HEK293 (cell line): ENCODE measurements at regions not wholly inside any gene's neighbourhood (a gene's known extent, or its start where the extent isn't known, plus 50 kb on each side); places are given as distances from the start of the nearest gene placed in this dataset.

Experiments used
- CTCF ChIA-PET: fragments of 350-600 bp; formaldehyde crosslinking; extraction: SDS; loops from one replicate; lab custom pipeline; 2021; ENCODE audit warnings: antibody characterized with exemption; lab: Yijun Ruan, JAX
- POLR2A ChIA-PET: fragments of 300-600 bp; formaldehyde crosslinking; extraction: SDS; loops from one replicate; lab custom pipeline; 2020; ENCODE audit warnings: antibody characterized with exemption, inconsistent platforms; lab: Yijun Ruan, JAX
- H3K27ac ChIP-seq: fragments of 200-500 bp; sonication (Bioruptor generic); 2 replicates; pipeline ENCODE4 v1.5.1; 2014; ENCODE audit warnings: low read depth, low read length, control low read depth, inconsistent platforms; ENCODE audit errors: extremely low read depth
- H3K36me3 ChIP-seq, 2 experiments: fragments of 200-500 bp in 1 of 2; sonication (Bioruptor generic) in 1 of 2; 1 replicate in 1 of 2; 2 replicates in 1 of 2; pipeline ENCODE4 v1.5.1; 2014 to 2017; ENCODE audit warnings: inconsistent platforms in 2 of 2, low read length in 2 of 2; ENCODE audit not compliant: control insufficient read depth in 2 of 2, insufficient read depth in 1 of 2
- H3K4me1 ChIP-seq: fragments of 200-500 bp; sonication (Bioruptor generic); 2 replicates; pipeline ENCODE4 v1.5.1; 2014; ENCODE audit warnings: mild to moderate bottlenecking, low read length, inconsistent platforms; ENCODE audit not compliant: control insufficient read depth, insufficient read depth
- H3K4me3 ChIP-seq: 2 replicates; pipeline ENCODE4 v1.5.1; 2011; ENCODE audit warnings: low read depth, mild to moderate bottlenecking, control low read depth, low read length, moderate library complexity
- H3K9me3 ChIP-seq: fragments of 200-500 bp; sonication (Bioruptor generic); 2 replicates; pipeline ENCODE4 v1.5.1; 2014; ENCODE audit warnings: low read depth, low read length, inconsistent platforms; ENCODE audit not compliant: control insufficient read depth, insufficient read depth
- AEBP2 ChIP-seq: fragments of 450-650 bp; formaldehyde crosslinking; IDR thresholded peaks from 2 replicates; pipeline ENCODE4 v1.5.1; 2016; ENCODE audit warnings: missing biosample characterization, missing genetic modification characterization, borderline replicate concordance
- GLIS1 ChIP-seq: fragments of 450-650 bp; formaldehyde crosslinking; IDR thresholded peaks from 2 replicates; pipeline ENCODE4 v1.5.1; 2016; ENCODE audit warnings: missing biosample characterization, missing genetic modification characterization
- GLIS2 ChIP-seq: fragments of 450-650 bp; formaldehyde crosslinking; IDR thresholded peaks from 2 replicates; pipeline ENCODE4 v1.5.1; 2016; ENCODE audit warnings: missing biosample characterization, missing genetic modification characterization
- KLF7 ChIP-seq: fragments of 450-650 bp; formaldehyde crosslinking; IDR thresholded peaks from 2 replicates; pipeline ENCODE4 v1.5.1; 2016; ENCODE audit warnings: missing biosample characterization, missing genetic modification characterization, borderline replicate concordance
- PRDM4 ChIP-seq: fragments of 450-650 bp; formaldehyde crosslinking; IDR thresholded peaks from 2 replicates; pipeline ENCODE4 v1.5.1; 2017; ENCODE audit warnings: missing biosample characterization, missing genetic modification characterization
- PRDM6 ChIP-seq: fragments of 450-650 bp; formaldehyde crosslinking; IDR thresholded peaks from 2 replicates; pipeline ENCODE4 v1.5.1; 2017; ENCODE audit warnings: missing biosample characterization, missing genetic modification characterization
- ZBTB21 ChIP-seq: fragments of 450-650 bp; formaldehyde crosslinking; IDR thresholded peaks from 2 replicates; pipeline ENCODE4 v1.5.1; 2017; ENCODE audit warnings: missing biosample characterization, missing genetic modification characterization
- ZNF114 ChIP-seq: fragments of 450-650 bp; formaldehyde crosslinking; IDR thresholded peaks from 2 replicates; pipeline ENCODE4 v1.5.0; 2017; ENCODE audit warnings: missing biosample characterization, missing genetic modification characterization
- ZNF155 ChIP-seq: fragments of 450-650 bp; formaldehyde crosslinking; IDR thresholded peaks from 2 replicates; pipeline ENCODE4 v1.5.1; 2016; ENCODE audit warnings: missing biosample characterization, missing genetic modification characterization
- ZNF274 ChIP-seq, 2 experiments: fragments of 200-500 bp in 1 of 2; fragments of 450-650 bp in 1 of 2; sonication (Bioruptor generic) in 1 of 2; formaldehyde crosslinking in 1 of 2; IDR thresholded peaks; 2 replicates each; pipeline versions ENCODE4 v1.5.1 to v1.6.1; 2014 to 2016; ENCODE audit warnings: borderline replicate concordance in 1 of 2, inconsistent platforms in 1 of 2, low read length in 1 of 2, missing biosample characterization in 1 of 2, missing genetic modification characterization in 1 of 2
- ZNF354C ChIP-seq: fragments of 450-650 bp; formaldehyde crosslinking; IDR thresholded peaks from 2 replicates; pipeline ENCODE4 v1.5.1; 2016; ENCODE audit warnings: missing biosample characterization, missing genetic modification characterization, low read depth, borderline replicate concordance
- ZNF404 ChIP-seq: fragments of 450-650 bp; formaldehyde crosslinking; IDR thresholded peaks from 2 replicates; pipeline ENCODE4 v1.5.1; 2017; ENCODE audit warnings: missing biosample characterization, missing genetic modification characterization
- ZNF423 ChIP-seq: fragments of 450-650 bp; formaldehyde crosslinking; IDR thresholded peaks from 2 replicates; pipeline ENCODE4 v1.5.1; 2016; ENCODE audit warnings: missing biosample characterization, missing genetic modification characterization
- ZNF473 ChIP-seq: fragments of 450-650 bp; formaldehyde crosslinking; IDR thresholded peaks from 2 replicates; pipeline ENCODE4 v1.5.1; 2017; ENCODE audit warnings: missing biosample characterization, missing genetic modification characterization
- ZNF501 ChIP-seq: fragments of 450-650 bp; formaldehyde crosslinking; IDR thresholded peaks from 2 replicates; pipeline ENCODE4 v1.5.1; 2016; ENCODE audit warnings: missing biosample characterization, missing genetic modification characterization
- ZNF514 ChIP-seq: fragments of 450-650 bp; formaldehyde crosslinking; IDR thresholded peaks from 2 replicates; pipeline ENCODE4 v1.5.1; 2016; ENCODE audit warnings: missing biosample characterization, missing genetic modification characterization
- ZNF548 ChIP-seq: fragments of 450-650 bp; formaldehyde crosslinking; IDR thresholded peaks from 2 replicates; pipeline ENCODE4 v1.5.1; 2016; ENCODE audit warnings: missing biosample characterization, missing genetic modification characterization
- ZNF561 ChIP-seq: fragments of 450-650 bp; IDR thresholded peaks from 2 replicates; pipeline ENCODE4 v1.5.1; 2018; ENCODE audit warnings: missing biosample characterization, missing genetic modification characterization, borderline replicate concordance
- ZNF626 ChIP-seq: fragments of 450-650 bp; sonication (Bioruptor Pico); formaldehyde crosslinking; IDR thresholded peaks from 2 replicates; pipeline ENCODE4 v1.5.1; 2018; ENCODE audit warnings: missing biosample characterization, missing genetic modification characterization, inconsistent platforms
- ZNF658 ChIP-seq: fragments of 450-650 bp; formaldehyde crosslinking; IDR thresholded peaks from 2 replicates; pipeline ENCODE4; 2016; ENCODE audit warnings: missing biosample characterization, missing genetic modification characterization
- ZNF660 ChIP-seq: fragments of 450-650 bp; IDR thresholded peaks from 2 replicates; pipeline ENCODE4 v1.5.1; 2018; ENCODE audit warnings: missing biosample characterization, mild to moderate bottlenecking, missing genetic modification characterization
- ZNF664 ChIP-seq: fragments of 450-650 bp; formaldehyde crosslinking; IDR thresholded peaks from 2 replicates; pipeline ENCODE4 v1.5.1; 2016; ENCODE audit warnings: missing biosample characterization, missing genetic modification characterization
- ZNF701 ChIP-seq: fragments of 450-650 bp; formaldehyde crosslinking; IDR thresholded peaks from 2 replicates; pipeline ENCODE4 v1.5.1; 2016; ENCODE audit warnings: missing biosample characterization, missing genetic modification characterization
- ZNF747 ChIP-seq: fragments of 450-650 bp; formaldehyde crosslinking; IDR thresholded peaks from 2 replicates; pipeline ENCODE4 v1.5.1; 2016; ENCODE audit warnings: missing biosample characterization, missing genetic modification characterization
- ZSCAN16 ChIP-seq: fragments of 450-650 bp; formaldehyde crosslinking; IDR thresholded peaks from 2 replicates; pipeline ENCODE4 v1.5.1; 2016; ENCODE audit warnings: missing biosample characterization, missing genetic modification characterization
- ZSCAN30 ChIP-seq: fragments of 450-650 bp; IDR thresholded peaks from 2 replicates; pipeline ENCODE4 v1.5.1; 2018; ENCODE audit warnings: missing biosample characterization, mild to moderate bottlenecking, missing genetic modification characterization, moderate library complexity
- ZXDB ChIP-seq: fragments of 450-650 bp; formaldehyde crosslinking; IDR thresholded peaks from 2 replicates; pipeline ENCODE4 v1.5.1; 2016; ENCODE audit warnings: missing biosample characterization, missing genetic modification characterization

GRCh38 chr1:108044318-108044717 lies 79.3 kb upstream of the VAV3 start:
- H3K4me3 ChIP-seq: no peak overlapping the region
- H3K9me3 ChIP-seq: no peaks in the 10 kb centered on the region
- H3K36me3 ChIP-seq: no peaks in the 10 kb centered on the region
- POLR2A ChIA-PET: no interaction called here
- peaks cover 3% of the 10 kb centered on the region; the same call in 1 of the 2 replicates for H3K4me1 ChIP-seq
- H3K27ac ChIP-seq: no peak overlapping the region
- TF ChIP-seq ZNF155 (no peak), ZNF423 (tag by site-specific recombination) (no peak), ZNF114 (tag by site-specific recombination) (no peak), ZNF660 (tag by site-specific recombination) (no peak), ZSCAN16 (no peak), ZXDB (tag by site-specific recombination) (no peak), PRDM4 (tag by site-specific recombination) (no peak)
- CTCF ChIA-PET: no interaction called here

GRCh38 chr1:108043707-108044106 lies 78.7 kb upstream of the VAV3 start:
- TF ChIP-seq PRDM6 (tag by site-specific recombination): no peak
- no peak for TF ChIP-seq ZNF514 (tag by site-specific recombination)
- TF ChIP-seq ZNF473 (tag by site-specific recombination): no peak
- no peak for TF ChIP-seq AEBP2 (tag by site-specific recombination)
- TF ChIP-seq ZNF548: no peak
- TF ChIP-seq ZNF747: no peak
- no peak for TF ChIP-seq ZNF501 (tag by site-specific recombination)
- TF ChIP-seq ZNF404 (tag by site-specific recombination): no peak
- TF ChIP-seq KLF7 (tag by site-specific recombination): no peak
- no peak for TF ChIP-seq ZNF354C (tag by site-specific recombination)
- TF ChIP-seq ZNF664: no peak
- no peak for TF ChIP-seq ZNF274 (IDR thresholded peaks at IDR 0.05; ENCODE audit: low read length)
- no peak for TF ChIP-seq ZNF274 (tag by site-specific recombination; IDR thresholded peaks at IDR 0.05; ENCODE audit: borderline replicate concordance)
- TF ChIP-seq ZNF626: no peak
- TF ChIP-seq ZSCAN30 (tag by site-specific recombination): no peak
- no peak for TF ChIP-seq ZNF561 (tag by site-specific recombination)
- TF ChIP-seq GLIS2 (tag by site-specific recombination): no peak
- no peak for TF ChIP-seq GLIS1 (tag by site-specific recombination)
- TF ChIP-seq ZNF701 (tag by site-specific recombination): no peak
- no peak for TF ChIP-seq ZBTB21
- TF ChIP-seq ZNF658: no peak
- Histone ChIP-seq H3K4me1 (peaks cover 3% of the 10 kb centered on the region; the same call in 1 of the 2 replicates), H3K27ac (no peak overlapping the region), H3K36me3 (no peaks in the 10 kb centered on the region), H3K4me3 (no peak overlapping the region), H3K9me3 (no peaks in the 10 kb centered on the region)
- ChIA-PET CTCF (interaction anchor here (0.7 kb wide), 1 partner anchor 19 kb away, joined by 3 read pairs; no protein-coding TSS in a partner anchor), POLR2A (no interaction called here)
